ENCODE measurements at regions not wholly inside any gene's neighbourhood (a gene's known extent, or its start where the extent isn't known, plus 50 kb on each side); places are given as distances from the start of the nearest gene placed in this dataset.

- H3K4me1 ChIP-seq (ENCODE audit: control insufficient read depth, insufficient read depth, low read length, unreplicated experiment): no peaks in the 10 kb centered on the region
- H3K27ac ChIP-seq (ENCODE audit: low read depth, low read length): no peak overlapping the region
- no peaks in the 10 kb centered on the region for H3K36me3 ChIP-seq (ENCODE audit: insufficient read depth, low read length)
- no peaks in the 10 kb centered on the region for H3K79me2 ChIP-seq (ENCODE audit: control insufficient read depth, insufficient read depth, low read length, unreplicated experiment)
- no peak overlapping the region for H2AFZ ChIP-seq (ENCODE audit: low read length, unreplicated experiment)
- H3K27me3 ChIP-seq (ENCODE audit: insufficient read depth, low read length): no peaks in the 10 kb centered on the region
- H3K4me3 ChIP-seq (ENCODE audit: low read depth, low read length): no peak overlapping the region
Measured at GRCh38 chr20:7029019-7029418, 261.5 kb downstream of the BMP2 start.

DNA sequence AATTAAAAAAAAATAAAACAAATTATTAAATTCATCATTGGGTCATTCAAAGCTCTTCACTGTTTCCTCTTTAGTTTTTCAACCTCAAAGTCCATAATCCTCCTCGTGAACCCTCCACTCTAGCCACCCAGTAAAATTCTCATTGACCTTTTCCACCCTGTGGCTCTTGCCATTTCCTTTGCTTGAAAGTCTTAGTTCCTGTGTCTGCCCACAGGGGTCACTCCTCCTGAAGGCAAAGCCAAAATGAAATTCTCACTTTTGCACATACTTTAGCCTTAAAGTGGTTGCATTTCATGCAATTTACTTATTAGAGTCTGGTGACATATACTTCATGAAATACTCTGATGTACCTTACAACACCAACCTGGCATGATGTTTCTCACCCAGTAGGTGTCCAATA, 263.7 kb downstream of the BMP2 start:
- no peak overlapping the region for H3K4me3 ChIP-seq (ENCODE audit: low read depth, low read length)
- no peak overlapping the region for H2AFZ ChIP-seq (ENCODE audit: low read length, unreplicated experiment)
- H3K4me1 ChIP-seq (ENCODE audit: control insufficient read depth, insufficient read depth, low read length, unreplicated experiment): no peaks in the 10 kb centered on the region
- no peaks in the 10 kb centered on the region for H3K27me3 ChIP-seq (ENCODE audit: insufficient read depth, low read length)
- no peaks in the 10 kb centered on the region for H3K79me2 ChIP-seq (ENCODE audit: control insufficient read depth, insufficient read depth, low read length, unreplicated experiment)
- H3K27ac ChIP-seq (ENCODE audit: low read depth, low read length): no peak overlapping the region
- H3K36me3 ChIP-seq (ENCODE audit: insufficient read depth, low read length): no peaks in the 10 kb centered on the region

DNA sequence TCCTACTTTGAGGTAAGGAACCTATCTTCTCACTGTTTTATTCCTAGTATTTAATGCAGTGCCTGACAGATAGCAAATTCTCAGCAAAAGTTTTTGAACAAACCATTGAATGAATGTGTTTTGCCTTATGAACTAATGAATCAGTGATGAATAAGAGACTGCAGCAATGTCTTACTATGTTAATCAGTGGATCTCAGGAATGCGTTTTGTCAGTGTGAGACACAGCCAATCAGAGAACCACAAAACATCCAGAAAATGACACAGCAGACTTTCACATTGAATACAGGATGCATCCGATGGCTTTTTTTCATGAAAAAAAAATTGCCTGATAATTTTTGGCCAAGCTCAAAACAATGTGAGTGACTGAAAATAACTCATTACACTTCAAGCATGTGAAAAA, 270.5 kb downstream of the BMP2 start:
- no peaks in the 10 kb centered on the region for H3K79me2 ChIP-seq (ENCODE audit: control insufficient read depth, insufficient read depth, low read length, unreplicated experiment)
- no peak overlapping the region for H2AFZ ChIP-seq (ENCODE audit: low read length, unreplicated experiment)
- H3K27me3 ChIP-seq (ENCODE audit: insufficient read depth, low read length): no peaks in the 10 kb centered on the region
- H3K27ac ChIP-seq (ENCODE audit: low read depth, low read length): no peak overlapping the region
- no peaks in the 10 kb centered on the region for H3K4me1 ChIP-seq (ENCODE audit: control insufficient read depth, insufficient read depth, low read length, unreplicated experiment)
- H3K36me3 ChIP-seq (ENCODE audit: insufficient read depth, low read length): no peaks in the 10 kb centered on the region
- no peak overlapping the region for H3K4me3 ChIP-seq (ENCODE audit: low read depth, low read length)

DNA sequence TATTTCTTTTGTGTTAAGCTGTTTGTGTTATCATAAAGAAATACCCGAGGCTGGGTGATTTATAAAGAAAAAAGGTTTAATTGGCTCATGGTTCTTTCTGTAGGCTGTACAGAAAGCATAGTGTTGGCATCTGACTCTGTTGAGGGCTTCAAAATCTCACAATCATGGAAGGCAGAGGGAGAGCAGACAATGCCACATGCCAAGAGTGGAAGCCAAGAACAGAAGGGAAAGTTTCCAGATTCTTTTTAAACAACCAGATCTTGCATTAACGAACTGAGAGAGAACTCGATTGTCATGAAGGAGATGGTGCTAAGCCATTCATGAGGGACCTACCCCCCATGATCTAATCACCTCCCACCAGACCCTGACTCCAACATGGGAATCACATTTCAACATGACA, 290.1 kb downstream of the BMP2 start:
- Histone ChIP-seq H3K27me3 (ENCODE audit: insufficient read depth, low read length) (peaks cover 2% of the 10 kb centered on the region), H2AFZ (ENCODE audit: low read length, unreplicated experiment) (no peak overlapping the region), H3K4me3 (ENCODE audit: low read depth, low read length) (no peak overlapping the region), H3K79me2 (ENCODE audit: control insufficient read depth, insufficient read depth, low read length, unreplicated experiment) (no peaks in the 10 kb centered on the region), H3K36me3 (ENCODE audit: insufficient read depth, low read length) (no peaks in the 10 kb centered on the region), H3K4me1 (ENCODE audit: control insufficient read depth, insufficient read depth, low read length, unreplicated experiment) (no peaks in the 10 kb centered on the region), H3K27ac (ENCODE audit: low read depth, low read length) (no peak overlapping the region)

DNA sequence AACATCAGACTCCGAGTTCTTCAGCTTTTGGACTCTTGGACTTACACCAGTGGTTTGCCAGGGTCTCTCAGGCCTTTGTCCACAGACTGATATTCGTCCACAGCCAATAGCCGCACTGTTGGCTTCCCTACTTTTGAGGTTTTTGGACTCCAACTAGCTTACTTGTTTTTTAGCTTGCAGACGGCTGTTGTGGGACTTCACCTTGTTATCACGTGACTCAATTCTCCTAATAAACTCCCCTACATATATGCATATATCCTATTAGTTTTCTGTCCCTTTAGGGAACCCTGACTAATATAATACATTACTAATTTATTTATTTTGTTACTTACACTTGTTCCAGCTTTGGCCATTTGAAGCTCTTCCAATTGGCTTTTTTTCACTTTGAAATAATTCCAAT, 311.3 kb downstream of the BMP2 start:
- no peaks in the 10 kb centered on the region for H3K27me3 ChIP-seq (ENCODE audit: insufficient read depth, low read length)
- H3K4me3 ChIP-seq (ENCODE audit: low read depth, low read length): no peak overlapping the region
- no peaks in the 10 kb centered on the region for H3K4me1 ChIP-seq (ENCODE audit: control insufficient read depth, insufficient read depth, low read length, unreplicated experiment)
- H2AFZ ChIP-seq (ENCODE audit: low read length, unreplicated experiment): no peak overlapping the region
- no peaks in the 10 kb centered on the region for H3K36me3 ChIP-seq (ENCODE audit: insufficient read depth, low read length)
- no peaks in the 10 kb centered on the region for H3K79me2 ChIP-seq (ENCODE audit: control insufficient read depth, insufficient read depth, low read length, unreplicated experiment)
- H3K27ac ChIP-seq (ENCODE audit: low read depth, low read length): no peak overlapping the region

- H3K27me3 ChIP-seq (ENCODE audit: insufficient read depth, low read length): no peaks in the 10 kb centered on the region
- H3K27ac ChIP-seq (ENCODE audit: low read depth, low read length): no peak overlapping the region
- no peak overlapping the region for H2AFZ ChIP-seq (ENCODE audit: low read length, unreplicated experiment)
- peaks cover 2% of the 10 kb centered on the region for H3K4me1 ChIP-seq (ENCODE audit: control insufficient read depth, insufficient read depth, low read length, unreplicated experiment)
- H3K79me2 ChIP-seq (ENCODE audit: control insufficient read depth, insufficient read depth, low read length, unreplicated experiment): no peaks in the 10 kb centered on the region
- H3K36me3 ChIP-seq (ENCODE audit: insufficient read depth, low read length): no peaks in the 10 kb centered on the region
- no peak overlapping the region for H3K4me3 ChIP-seq (ENCODE audit: low read depth, low read length)
Measured at GRCh38 chr20:7080472-7080871, 313.0 kb downstream of the BMP2 start.

GRCh38 chr20:7085467-7085866, 318.0 kb downstream of the BMP2 start:
- Histone ChIP-seq H2AFZ (ENCODE audit: low read length, unreplicated experiment) (no peak overlapping the region), H3K4me1 (ENCODE audit: control insufficient read depth, insufficient read depth, low read length, unreplicated experiment) (peaks cover 2% of the 10 kb centered on the region), H3K4me3 (ENCODE audit: low read depth, low read length) (no peak overlapping the region), H3K27ac (ENCODE audit: low read depth, low read length) (no peak overlapping the region), H3K36me3 (ENCODE audit: insufficient read depth, low read length) (no peaks in the 10 kb centered on the region), H3K27me3 (ENCODE audit: insufficient read depth, low read length) (no peaks in the 10 kb centered on the region), H3K79me2 (ENCODE audit: control insufficient read depth, insufficient read depth, low read length, unreplicated experiment) (no peaks in the 10 kb centered on the region)

DNA sequence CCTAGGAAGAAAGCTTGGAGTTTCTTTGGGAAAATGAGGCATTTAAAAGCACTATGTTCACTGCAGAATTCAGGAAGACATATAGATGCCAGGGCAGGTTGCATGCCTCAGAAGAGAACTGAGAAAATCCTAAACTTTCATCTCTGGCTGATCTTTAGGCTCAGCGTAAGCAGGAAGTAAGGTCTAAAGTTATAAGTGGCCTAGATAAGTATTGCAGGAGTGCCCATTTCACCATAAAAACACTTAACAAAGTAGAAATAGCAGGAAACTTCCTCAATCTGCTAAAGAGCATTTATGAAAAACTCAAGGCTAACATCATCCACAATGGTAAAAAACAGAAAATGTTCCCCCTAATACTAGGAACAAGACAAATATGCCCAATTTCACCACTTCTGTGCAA, 320.3 kb downstream of the BMP2 start:
- peaks cover 2% of the 10 kb centered on the region for H3K4me1 ChIP-seq (ENCODE audit: control insufficient read depth, insufficient read depth, low read length, unreplicated experiment)
- no peaks in the 10 kb centered on the region for H3K27me3 ChIP-seq (ENCODE audit: insufficient read depth, low read length)
- no peak overlapping the region for H2AFZ ChIP-seq (ENCODE audit: low read length, unreplicated experiment)
- no peaks in the 10 kb centered on the region for H3K36me3 ChIP-seq (ENCODE audit: insufficient read depth, low read length)
- H3K4me3 ChIP-seq (ENCODE audit: low read depth, low read length): no peak overlapping the region
- H3K79me2 ChIP-seq (ENCODE audit: control insufficient read depth, insufficient read depth, low read length, unreplicated experiment): no peaks in the 10 kb centered on the region
- no peak overlapping the region for H3K27ac ChIP-seq (ENCODE audit: low read depth, low read length)

GRCh38 chr20:7090001-7090400, 322.5 kb downstream of the BMP2 start:
- Histone ChIP-seq H3K4me1 (ENCODE audit: control insufficient read depth, insufficient read depth, low read length, unreplicated experiment) (peaks cover 2% of the 10 kb centered on the region), H2AFZ (ENCODE audit: low read length, unreplicated experiment) (no peak overlapping the region), H3K27me3 (ENCODE audit: insufficient read depth, low read length) (no peaks in the 10 kb centered on the region), H3K4me3 (ENCODE audit: low read depth, low read length) (no peak overlapping the region), H3K27ac (ENCODE audit: low read depth, low read length) (no peak overlapping the region), H3K36me3 (ENCODE audit: insufficient read depth, low read length) (no peaks in the 10 kb centered on the region), H3K79me2 (ENCODE audit: control insufficient read depth, insufficient read depth, low read length, unreplicated experiment) (no peaks in the 10 kb centered on the region)

- Histone ChIP-seq H3K4me1 (ENCODE audit: control insufficient read depth, insufficient read depth, low read length, unreplicated experiment) (no peaks in the 10 kb centered on the region), H3K4me3 (ENCODE audit: low read depth, low read length) (no peak overlapping the region), H2AFZ (ENCODE audit: low read length, unreplicated experiment) (no peak overlapping the region), H3K27ac (ENCODE audit: low read depth, low read length) (no peak overlapping the region), H3K79me2 (ENCODE audit: control insufficient read depth, insufficient read depth, low read length, unreplicated experiment) (no peaks in the 10 kb centered on the region), H3K36me3 (ENCODE audit: insufficient read depth, low read length) (no peaks in the 10 kb centered on the region), H3K27me3 (ENCODE audit: insufficient read depth, low read length) (no peaks in the 10 kb centered on the region)
Measured at GRCh38 chr20:7090811-7091210, 323.3 kb downstream of the BMP2 start.

- H3K36me3 ChIP-seq (ENCODE audit: insufficient read depth, low read length): no peaks in the 10 kb centered on the region
- H3K27ac ChIP-seq (ENCODE audit: low read depth, low read length): no peak overlapping the region
- H3K4me3 ChIP-seq (ENCODE audit: low read depth, low read length): no peak overlapping the region
- no peaks in the 10 kb centered on the region for H3K79me2 ChIP-seq (ENCODE audit: control insufficient read depth, insufficient read depth, low read length, unreplicated experiment)
- no peaks in the 10 kb centered on the region for H3K4me1 ChIP-seq (ENCODE audit: control insufficient read depth, insufficient read depth, low read length, unreplicated experiment)
- no peak overlapping the region for H2AFZ ChIP-seq (ENCODE audit: low read length, unreplicated experiment)
- no peaks in the 10 kb centered on the region for H3K27me3 ChIP-seq (ENCODE audit: insufficient read depth, low read length)
Measured at GRCh38 chr20:7091655-7092054, 324.2 kb downstream of the BMP2 start.
